Dermis microvascular lymphatic vessel endothelial cell (primary cell): ENCODE measurements at regions not wholly inside any gene's neighbourhood (a gene's known extent, or its start where the extent isn't known, plus 50 kb on each side); places are given as distances from the start of the nearest gene placed in this dataset.
"Not testable (repeated sequence)": the region's sequence is repeated elsewhere in the genome, so short reads cannot be mapped to it uniquely, and the experiment has no call there.

ENCODE experiments used
- DNase-seq, 2 donors: peaks; one replicate each; pipeline versions ENCODE4 v3.0.0 to v3.0.0-alpha.2; 2010; ENCODE audit warnings: low read depth in 2 of 2

DNA sequence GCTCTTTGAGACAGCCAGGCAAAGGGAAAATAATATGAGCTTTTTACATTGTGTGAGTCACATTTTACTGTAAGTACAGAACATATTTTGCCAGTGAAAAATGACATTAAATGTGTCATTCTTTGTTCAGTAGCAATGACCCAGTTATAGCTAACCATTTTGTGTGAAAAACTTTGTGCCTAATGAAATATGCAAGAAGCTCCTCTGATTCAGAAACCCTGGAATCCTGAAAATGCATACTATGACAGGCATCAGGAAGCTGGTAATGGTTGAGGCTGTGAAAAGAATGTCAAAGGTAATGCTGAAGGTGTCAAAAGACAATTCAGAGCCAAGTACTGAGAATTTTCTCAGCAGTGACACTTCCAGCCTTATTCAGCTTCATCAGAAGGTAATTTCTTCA lies 549.5 kb upstream of the SMIM31 start:
- DNase-seq = peak; percentile 25 to 88

DNA sequence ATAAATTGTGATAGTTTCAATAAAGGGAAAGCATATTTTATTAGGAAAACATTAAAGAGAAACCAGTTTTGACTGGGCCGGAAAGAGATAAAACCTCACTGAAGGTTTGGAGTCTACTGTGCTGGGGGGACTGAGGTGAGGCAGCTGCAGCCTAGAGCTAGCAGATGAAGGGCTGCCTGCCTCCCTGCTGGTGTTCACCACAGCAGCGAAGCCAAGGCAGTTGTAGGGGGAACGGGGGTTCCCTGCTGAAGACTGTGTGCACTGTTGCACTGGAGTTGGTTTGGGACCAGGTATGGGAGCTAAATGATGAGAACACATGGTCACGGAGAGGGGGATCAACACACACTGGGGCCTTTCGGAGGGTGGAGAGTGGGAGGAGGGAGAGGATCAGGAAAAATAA lies 546.5 kb upstream of the SMIM31 start:
- DNase-seq = no peak

DNA sequence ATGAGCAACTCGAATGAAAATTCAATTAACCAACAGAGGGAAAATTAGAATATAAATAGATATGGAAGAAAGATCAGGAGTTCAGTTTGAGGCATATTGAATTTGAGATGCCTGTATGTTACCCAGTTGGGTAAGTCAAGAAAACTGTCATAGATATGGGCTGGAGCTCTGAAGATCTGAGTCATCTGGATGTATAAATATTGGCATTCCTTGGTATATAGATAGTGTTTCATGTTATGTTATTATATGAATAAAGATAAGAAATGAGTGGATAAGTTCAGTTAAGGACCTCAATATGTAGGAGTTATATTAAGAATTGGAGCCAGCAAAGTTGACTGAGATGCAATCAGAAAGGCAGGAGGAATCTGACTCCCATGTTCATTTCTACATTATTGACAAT lies 543.6 kb upstream of the SMIM31 start:
- no peak for DNase-seq

DNA sequence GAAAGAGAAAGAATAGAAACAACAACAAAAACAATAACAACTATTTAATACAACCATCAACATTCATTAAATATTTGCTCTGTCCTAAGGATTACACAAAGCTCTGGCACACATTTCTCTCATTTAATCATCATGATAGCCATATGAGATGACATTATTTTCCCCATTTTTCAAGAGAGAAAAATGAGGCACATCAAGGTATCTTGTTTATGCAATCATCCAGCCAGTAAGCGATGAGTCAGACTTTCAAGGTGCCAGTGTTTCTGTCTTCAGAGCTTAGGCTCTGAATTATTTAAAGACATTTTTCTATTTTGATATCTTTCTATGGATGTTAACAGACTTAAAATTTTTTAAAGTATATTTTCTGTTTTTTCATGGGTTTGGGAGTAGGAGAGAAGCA lies 541.8 kb upstream of the SMIM31 start:
- no peak for DNase-seq

DNA sequence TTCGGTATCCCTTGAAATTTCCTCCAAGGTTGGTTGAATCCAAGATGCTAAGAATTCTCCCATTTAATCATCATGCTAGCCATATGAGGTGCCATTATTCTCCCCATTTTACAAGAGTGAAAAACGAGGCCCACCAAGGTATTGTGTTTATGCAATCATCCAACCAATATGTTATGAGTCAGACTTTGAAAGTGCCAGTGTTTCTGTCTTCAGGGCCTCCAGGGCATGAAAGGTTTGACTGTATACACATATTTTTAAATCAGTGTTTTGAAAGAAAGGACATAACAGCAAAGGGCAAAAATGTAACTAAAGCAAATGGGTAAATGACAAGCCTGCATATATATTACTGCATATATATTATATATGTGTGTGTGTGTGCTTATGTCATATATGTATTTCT lies 541.2 kb upstream of the SMIM31 start:
- no peak for DNase-seq

DNA sequence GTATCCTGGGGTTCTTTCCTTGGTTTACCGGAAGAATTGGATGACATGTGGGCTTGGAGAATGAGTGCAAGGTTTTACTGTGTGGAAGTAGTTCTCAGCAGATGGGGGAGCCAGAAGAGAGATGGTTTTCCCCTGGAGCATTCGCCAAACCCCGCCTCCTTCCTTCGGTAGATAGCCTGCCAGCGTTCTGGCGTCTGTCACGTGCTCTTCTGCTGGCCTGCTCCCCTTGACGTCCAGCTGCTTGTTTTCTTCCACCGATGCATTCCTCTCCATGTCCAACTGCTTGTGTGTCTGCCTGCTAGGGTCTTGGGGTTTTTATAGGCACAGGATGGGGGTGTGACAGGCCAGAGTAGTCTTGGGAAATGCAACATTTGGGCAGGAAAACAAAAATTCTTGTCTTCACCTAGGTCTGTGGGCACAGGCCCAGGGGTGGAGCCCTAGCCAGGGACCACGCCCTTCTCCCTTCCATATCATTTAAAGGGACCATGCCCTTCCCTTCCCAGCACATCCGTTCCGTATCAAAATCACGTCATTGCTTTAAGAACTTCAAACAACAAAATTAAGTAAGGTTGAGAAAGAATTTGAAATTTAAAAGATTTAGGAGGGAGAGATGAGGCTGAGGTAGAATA lies 538.7 kb upstream of the SMIM31 start:
- DNase-seq = no peak

DNA sequence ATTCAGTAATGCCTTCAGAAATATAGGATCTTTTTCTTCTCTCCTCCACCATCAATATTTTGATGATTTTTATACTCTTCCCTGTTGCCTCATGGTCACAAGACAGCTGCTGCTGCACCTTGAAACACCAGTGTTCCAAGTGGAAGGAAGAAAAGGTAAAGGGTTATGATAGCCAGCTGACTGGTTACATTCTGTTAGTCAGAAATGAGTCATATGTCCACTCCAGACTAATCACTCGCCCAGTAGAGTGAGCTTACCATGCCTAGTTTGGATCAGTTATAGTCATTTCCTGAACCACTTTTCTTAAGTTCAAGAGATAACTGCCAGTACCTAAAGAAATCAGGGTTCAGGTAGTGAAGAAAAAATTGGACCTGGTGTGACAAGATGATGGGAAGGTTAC lies 532.3 kb upstream of the SMIM31 start:
- DNase-seq = no peak

DNA sequence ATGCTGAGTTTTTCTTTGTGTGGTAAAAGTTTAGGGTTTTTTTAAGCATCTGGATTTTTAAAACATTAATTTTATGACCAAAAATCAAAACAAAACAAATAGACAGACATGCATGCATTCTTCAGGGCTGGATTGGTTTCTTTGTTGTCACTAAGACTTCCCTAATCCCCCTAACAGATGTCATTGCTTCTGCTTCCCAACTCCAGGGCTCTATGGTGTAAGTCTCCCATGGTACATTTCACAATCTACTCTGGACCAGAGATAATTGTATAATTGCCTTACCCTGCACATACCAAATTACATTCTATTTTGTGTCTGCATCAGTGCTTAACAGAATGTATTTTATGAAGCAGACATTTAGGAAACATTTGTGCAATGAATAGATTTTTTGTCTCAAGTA lies 529.1 kb upstream of the SMIM31 start:
- no peak for DNase-seq

DNA sequence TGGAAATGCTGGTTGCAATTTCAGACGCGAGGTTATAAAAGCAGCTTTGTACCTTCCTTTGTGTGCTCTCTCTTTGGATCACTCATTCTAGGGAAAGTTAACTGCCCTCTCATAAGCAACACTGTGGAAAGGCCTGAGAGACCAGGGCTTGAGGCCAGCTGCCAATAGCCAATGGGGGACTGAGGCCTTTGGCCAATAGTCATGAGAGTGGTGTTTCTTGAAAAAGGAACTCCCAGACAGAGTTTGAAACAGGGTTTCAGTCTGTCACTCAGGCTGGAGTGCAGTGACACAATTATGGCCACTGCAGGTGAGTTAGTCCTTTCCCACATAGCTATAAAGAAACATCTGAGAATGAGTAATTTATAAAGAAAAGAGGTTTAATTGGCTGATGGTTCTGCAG lies 524.7 kb upstream of the SMIM31 start:
- DNase-seq = no peak

DNA sequence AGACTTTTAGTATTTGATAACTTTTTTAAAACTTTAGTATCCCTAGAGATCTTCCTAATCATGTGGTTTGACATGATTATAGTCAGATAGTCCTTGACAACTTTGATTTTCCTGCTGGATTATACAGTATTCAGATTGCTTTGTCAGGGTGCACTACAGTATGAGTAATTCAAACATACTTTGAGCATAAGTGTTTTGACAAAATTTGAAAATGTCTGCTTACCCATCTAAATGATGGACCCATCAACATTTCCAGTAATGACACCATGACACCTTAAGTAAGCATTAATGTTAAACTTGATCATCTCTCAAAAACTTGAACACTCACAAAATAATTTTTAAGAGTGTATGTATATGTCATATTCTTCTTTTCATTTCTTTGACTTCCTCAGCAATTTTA lies 514.5 kb upstream of the SMIM31 start:
- DNase-seq = no peak

DNA sequence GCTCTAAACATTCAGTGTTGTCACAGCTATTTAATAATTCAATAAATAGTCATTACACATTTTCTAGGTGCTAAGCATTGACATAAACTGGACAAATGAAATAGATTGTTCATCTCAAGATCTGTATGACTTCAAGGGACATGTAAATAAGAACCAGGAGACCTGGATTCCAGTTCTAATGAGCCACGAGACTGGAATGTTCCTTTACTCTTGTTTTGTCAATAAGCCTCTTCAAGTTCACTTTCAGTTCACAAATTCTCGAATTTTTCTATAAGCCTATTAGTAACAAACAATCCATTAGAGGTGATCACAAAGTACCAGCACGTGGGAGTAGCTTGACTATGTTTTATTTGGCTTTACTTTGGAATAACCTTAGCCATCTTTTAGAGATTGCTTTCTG lies 514.0 kb upstream of the SMIM31 start:
- DNase-seq = no peak

DNA sequence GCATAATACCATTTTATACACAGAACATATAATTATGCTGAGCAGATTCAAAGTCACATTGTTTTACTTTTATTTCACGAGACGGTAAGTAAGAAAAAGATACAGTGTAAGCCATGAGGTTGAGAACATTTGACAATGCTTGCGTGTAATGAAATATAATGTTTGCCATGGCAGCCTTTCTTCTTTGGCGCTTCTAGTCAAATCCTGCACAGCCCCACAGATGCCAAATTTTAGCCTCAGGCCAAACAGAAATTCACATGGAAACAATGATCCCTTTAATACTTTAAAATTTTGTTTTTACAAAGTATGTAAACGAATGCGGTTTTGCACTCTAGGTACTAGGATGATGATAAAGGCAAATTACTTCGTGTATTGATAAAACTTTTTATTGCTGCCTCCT lies 502.7 kb upstream of the SMIM31 start:
- DNase-seq = no peak

DNA sequence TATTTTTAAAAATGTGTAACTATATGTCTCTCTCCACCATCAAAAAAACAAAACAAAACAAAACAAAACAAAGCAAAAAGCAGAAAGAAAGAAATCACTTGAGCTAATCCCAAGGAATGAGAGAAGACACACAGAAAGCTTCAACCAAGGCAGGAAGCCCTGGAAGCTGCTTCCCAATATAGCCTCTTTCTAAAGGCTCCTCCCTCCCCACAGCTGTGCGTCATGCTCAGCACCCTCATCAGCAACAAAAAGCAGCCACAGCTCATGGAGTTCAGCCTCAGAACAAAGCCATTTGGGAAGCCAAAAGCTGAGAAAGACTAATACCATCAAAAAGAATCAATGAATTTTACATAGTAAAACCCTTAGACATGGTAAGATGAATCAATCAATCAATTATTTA lies 501.6 kb upstream of the SMIM31 start:
- DNase-seq = no peak

DNA sequence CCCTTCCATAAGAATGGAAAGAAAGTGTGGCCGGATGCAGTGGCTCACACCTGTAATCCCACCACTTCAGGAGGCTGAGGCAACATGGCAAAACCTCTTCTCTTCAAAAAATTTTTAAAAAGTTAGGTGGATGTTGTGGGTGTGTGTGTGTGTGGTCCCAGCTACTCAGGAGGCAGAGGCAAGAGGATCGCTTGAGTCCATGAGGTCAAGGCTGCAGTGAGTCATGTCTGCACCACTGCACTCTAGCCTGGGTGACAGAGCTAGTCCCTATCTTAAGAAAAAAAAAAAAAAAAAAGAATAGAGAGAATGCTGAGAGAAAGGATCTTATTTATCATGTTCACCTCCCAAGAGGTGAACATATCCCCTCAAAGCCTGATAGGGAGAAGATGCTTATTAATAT lies 492.1 kb upstream of the SMIM31 start:
- DNase-seq = no peak

DNA sequence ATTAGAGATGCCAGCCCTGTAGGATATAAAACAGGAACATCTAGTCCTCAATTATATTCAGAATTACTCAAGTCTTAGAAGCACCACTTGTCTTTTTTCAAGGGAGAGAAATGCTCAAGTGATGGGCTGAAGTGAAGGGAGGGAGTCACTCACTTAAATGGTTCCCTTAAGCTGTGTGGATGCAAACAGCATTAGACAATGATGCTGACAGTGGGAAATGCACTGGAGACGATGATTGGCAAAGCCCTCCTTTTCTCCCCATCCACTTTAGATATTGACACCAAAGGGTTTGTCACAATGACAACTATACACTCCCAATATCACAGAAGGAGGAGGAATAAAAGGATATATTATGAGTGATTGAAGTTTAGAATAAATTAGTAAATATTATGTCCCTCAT lies 491.4 kb upstream of the SMIM31 start:
- not testable (repeated sequence) for DNase-seq

DNA sequence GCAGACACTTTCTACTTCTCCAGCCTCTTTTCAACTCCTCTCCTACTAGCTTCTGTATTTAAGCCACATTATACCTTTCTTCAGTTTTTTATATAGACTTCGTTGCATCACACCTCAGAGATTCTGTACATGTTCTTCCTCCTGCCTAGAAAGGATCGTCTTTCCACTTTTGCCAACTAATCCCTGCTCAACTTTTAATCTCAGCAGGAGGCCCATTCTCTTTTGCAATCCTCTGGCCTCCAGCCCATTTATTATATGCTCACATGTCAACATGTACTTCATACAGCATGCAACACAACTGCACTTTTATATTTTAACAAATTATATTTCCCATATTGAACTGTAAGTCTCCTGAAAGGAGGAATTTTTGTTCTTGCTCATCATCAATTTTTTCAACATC lies 476.5 kb upstream of the SMIM31 start:
- not testable (repeated sequence) for DNase-seq

DNA sequence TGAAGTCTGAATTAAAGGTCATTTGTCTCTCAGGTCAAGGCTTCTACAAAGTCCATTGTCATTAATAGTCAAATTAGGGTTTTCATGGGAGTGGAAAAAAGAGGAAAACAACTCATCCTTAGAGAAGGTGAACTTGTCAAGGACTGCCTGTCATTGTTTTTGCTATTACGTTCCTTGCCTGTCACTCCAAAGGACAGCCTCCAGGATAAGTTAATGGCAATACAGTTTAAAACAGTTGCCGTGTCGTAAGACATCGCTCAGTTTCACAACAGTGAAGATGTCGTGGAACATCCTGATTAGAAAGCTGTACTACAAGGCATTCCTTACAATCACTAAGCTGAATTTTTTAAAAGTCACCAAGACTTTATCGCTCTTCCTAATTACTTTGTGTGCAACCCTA lies 466.8 kb upstream of the SMIM31 start:
- DNase-seq = no peak

DNA sequence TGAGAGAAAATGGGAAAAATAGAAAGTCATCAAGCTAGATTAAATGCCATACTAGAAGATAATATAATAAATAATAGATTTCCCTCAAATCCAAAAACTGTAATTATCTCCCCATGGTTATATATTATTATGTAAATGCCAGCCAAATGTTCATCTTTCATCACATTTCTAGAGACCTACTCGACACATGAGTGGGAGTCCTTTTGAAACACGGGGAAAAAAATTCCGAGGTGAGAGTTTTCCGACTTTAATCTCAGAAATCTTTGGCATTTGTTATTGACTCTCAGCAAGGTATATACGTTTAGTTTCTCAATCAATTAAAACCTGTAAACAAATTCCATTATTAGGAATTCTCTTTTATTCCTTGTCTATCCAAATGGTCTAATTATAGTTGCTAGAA lies 465.4 kb upstream of the SMIM31 start:
- DNase-seq = no peak

DNA sequence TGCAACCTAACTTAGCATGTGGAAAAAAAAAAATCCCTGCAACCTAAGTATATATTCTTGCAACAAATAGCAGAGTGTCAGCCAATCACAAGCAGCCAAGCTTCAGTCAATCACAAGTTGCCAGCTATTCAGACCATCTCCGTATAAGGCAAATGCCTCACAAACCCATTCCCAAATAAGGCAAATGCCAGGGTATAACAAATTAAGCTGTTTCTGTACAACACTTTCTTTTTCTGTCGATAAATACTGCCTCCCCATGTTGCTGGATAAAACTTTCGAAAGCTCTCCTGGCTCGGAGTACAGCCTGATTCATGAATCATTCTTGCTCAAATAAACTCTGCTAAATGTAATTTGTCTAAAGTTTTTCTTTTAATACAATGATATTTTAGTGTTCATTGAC lies 460.7 kb upstream of the SMIM31 start:
- DNase-seq = no peak

DNA sequence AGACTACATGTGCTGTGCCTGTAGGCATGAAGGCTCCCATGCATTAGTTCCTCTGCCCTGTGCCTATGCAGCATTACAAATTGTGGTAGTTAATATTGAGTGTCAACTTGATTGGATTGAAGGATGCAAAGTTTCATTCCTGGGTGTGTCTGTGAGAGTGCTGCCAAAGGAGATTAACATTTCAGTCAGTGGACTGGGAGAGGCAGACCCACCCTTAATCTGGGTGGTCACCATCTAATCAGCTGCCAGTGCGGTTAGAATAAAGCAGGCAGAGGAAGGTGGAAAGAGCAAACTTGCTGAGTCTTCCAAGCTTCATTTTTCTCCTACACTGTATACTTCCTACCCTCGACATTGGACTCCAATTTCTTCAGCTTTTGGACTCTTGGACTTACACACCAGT lies 460.2 kb upstream of the SMIM31 start:
- DNase-seq = no peak

DNA sequence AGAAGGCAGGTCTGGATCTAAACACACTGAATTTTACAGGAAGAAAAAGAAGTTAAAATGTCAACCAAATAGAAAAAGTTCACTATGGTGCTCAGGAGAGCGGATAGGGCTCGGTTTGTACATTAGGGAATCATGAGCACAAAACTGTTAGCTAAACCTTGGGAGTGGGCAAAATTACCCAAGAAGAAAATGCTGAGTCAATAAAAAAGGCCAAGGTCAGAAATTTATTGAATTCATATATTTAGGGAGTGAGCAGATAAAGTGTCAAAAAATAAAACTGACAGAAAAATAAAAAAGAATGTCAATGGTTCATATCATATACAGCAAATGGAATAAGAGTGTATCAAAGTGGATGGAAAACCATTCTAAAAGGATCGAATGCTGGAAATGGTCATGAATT lies 452.5 kb upstream of the SMIM31 start:
- no peak for DNase-seq

DNA sequence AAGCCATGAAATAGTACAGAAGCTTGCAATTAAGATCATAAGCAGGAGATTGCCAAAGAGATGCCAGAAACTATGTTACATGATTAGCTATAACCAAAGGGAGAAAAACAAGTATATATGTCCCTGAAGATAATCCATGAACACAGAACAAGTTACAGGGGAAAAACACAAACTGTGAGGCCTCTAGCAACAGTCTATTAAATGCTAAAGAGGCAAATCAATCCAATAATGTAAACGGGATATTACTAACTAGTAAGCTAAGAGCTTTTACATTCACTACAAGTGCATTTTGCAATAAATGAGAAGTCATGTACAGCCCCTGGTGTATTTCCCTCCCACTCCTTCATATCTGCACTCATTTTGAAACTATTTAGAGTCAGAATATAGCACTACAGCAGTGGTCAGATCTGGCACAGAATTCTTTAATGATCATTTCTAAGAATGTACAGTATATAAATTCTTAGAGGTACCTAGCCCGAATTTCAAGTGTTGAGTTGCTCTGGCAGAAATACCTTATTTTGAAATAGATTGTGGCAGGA lies 449.8 kb upstream of the SMIM31 start:
- DNase-seq = no peak

DNA sequence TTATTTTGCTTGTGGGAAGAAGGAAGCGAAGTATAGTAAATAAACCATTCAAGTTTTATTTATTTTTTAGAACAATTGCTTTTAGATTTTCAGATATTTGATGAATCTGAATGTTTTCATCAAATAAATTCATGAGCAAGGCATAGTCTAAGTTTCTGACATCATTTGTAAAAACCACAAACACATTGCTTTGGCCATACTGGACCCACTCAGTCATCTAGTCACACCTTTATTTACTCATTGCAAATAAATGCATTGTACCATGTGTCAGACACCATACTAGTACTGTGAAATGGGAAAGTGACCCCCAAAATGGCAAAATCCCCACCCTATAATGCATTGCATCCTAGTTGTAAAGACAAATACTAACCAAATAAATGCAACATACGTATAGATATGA lies 449.1 kb upstream of the SMIM31 start:
- no peak for DNase-seq

DNA sequence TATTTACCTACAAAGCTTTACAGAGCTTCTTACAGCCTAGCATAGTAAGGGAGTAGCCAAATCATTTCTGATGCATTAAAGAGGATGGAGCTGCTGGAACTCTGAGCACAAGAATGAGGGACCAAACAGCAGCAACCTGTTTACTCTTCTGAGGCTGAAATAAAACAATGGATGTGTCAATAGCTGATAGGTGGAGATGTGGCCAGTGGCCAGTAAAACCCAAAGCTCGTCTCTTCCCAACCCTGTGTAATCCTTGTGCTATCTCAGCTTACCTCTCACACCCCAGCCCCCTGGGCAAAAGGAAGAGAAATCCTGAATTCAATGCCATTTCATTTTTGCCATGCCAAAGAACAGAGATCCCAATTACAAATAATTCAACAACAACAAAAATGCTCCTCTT lies 446.7 kb upstream of the SMIM31 start:
- no peak for DNase-seq
